ENCODE measurements at regions not wholly inside any gene's neighbourhood (a gene's known extent, or its start where the extent isn't known, plus 50 kb on each side); places are given as distances from the start of the nearest gene placed in this dataset.

DNA sequence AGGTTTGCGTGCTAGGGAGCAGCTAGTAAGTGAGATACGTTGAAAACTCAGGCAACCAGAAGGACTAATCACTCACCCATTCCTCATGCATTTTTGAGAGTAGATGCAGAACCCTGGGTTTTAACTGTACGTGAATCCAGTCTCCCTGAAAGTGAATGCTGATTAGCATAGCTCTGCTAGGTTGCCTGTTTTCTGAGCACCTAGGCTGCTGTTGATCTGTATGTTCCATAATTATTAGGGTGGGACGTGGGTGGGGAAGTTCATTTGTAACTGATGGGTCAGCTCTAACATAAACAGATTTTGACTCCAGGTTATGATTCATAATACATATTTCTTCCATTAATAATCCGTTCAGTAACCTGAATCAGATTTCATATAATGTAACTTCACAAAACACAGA lies 379.0 kb upstream of the FANCL start:
- H3K36me3 Mint-ChIP-seq (ENCODE audit: low read depth), result no peaks in the 10 kb centered on the region

GRCh38 chr2:58616961-58617360 lies 375.8 kb upstream of the FANCL start:
- H3K36me3 ChIP-seq (ENCODE audit: control insufficient read depth, insufficient read depth, low read length), result no peaks in the 10 kb centered on the region
- WGBS, 2 experiments (ENCODE audit: insufficient coverage in 1 of 2, insufficient read length in 1 of 2), result no CpG with 5 or more reads among the region's 1 CpG
- H3K4me1 ChIP-seq (ENCODE audit: control insufficient read depth, insufficient read depth, low read length), result no peaks in the 10 kb centered on the region
- H3K27me3 ChIP-seq (ENCODE audit: control insufficient read depth, insufficient read depth, low read length, poor library complexity, severe bottlenecking), result no peaks in the 10 kb centered on the region
- no peak overlapping the region for H3K9ac ChIP-seq (ENCODE audit: extremely low read depth, low read length, poor library complexity, severe bottlenecking)
- H3K9me3 ChIP-seq (ENCODE audit: control insufficient read depth, low read length), result no peaks in the 10 kb centered on the region
- no peak for DNase-seq
- no peak overlapping the region for H3K27ac ChIP-seq (ENCODE audit: low read depth, low read length)
- Mint-ChIP-seq H3K27me3 (ENCODE audit: insufficient read depth) (no peaks in the 10 kb centered on the region), H3K9me3 (no peaks in the 10 kb centered on the region), H3K4me1 (no peaks in the 10 kb centered on the region), H3K36me3 (ENCODE audit: low read depth) (no peaks in the 10 kb centered on the region), H3K4me3 (no peak overlapping the region), H3K27ac (no peak overlapping the region)
- no peak for TF ChIP-seq CTCF (conservative IDR thresholded peaks at IDR 0.05)
- H3K4me3 ChIP-seq (ENCODE audit: low read length), result no peak overlapping the region

More for the DNA sequence above, 379.0 kb upstream of the FANCL start:
- no peak for TF ChIP-seq CTCF (conservative IDR thresholded peaks at IDR 0.05)
- H3K4me1 ChIP-seq (ENCODE audit: control insufficient read depth, insufficient read depth, low read length), result no peaks in the 10 kb centered on the region
- Mint-ChIP-seq H3K27ac (no peak overlapping the region), H3K4me1 (peaks cover 4% of the 10 kb centered on the region), H3K4me3 (no peak overlapping the region), H3K9me3 (no peaks in the 10 kb centered on the region), H3K27me3 (ENCODE audit: insufficient read depth) (no peaks in the 10 kb centered on the region)
- H3K36me3 ChIP-seq (ENCODE audit: control insufficient read depth, insufficient read depth, low read length), result no peaks in the 10 kb centered on the region
- 93 to 100% methylated on average over 3 to 5 of the region's 5 CpGs for WGBS, 2 experiments (ENCODE audit: insufficient coverage in 1 of 2, insufficient read length in 1 of 2)
- H3K27ac ChIP-seq (ENCODE audit: low read depth, low read length), result no peak overlapping the region
- H3K4me3 ChIP-seq (ENCODE audit: low read length), result no peak overlapping the region
- no peak for DNase-seq
- H3K27me3 ChIP-seq (ENCODE audit: control insufficient read depth, insufficient read depth, low read length, poor library complexity, severe bottlenecking), result no peaks in the 10 kb centered on the region
- no peaks in the 10 kb centered on the region for H3K9me3 ChIP-seq (ENCODE audit: control insufficient read depth, low read length)
- H3K9ac ChIP-seq (ENCODE audit: extremely low read depth, low read length, poor library complexity, severe bottlenecking), result no peak overlapping the region

GRCh38 chr2:58614219-58614618 lies 373.1 kb upstream of the FANCL start:
- no peak for DNase-seq
- Histone ChIP-seq H3K4me1 (ENCODE audit: control insufficient read depth, insufficient read depth, low read length) (no peaks in the 10 kb centered on the region), H3K27me3 (ENCODE audit: control insufficient read depth, insufficient read depth, low read length, poor library complexity, severe bottlenecking) (no peaks in the 10 kb centered on the region), H3K27ac (ENCODE audit: low read depth, low read length) (no peak overlapping the region), H3K36me3 (ENCODE audit: control insufficient read depth, insufficient read depth, low read length) (no peaks in the 10 kb centered on the region), H3K9ac (ENCODE audit: extremely low read depth, low read length, poor library complexity, severe bottlenecking) (no peak overlapping the region), H3K9me3 (ENCODE audit: control insufficient read depth, low read length) (no peaks in the 10 kb centered on the region), H3K4me3 (ENCODE audit: low read length) (no peak overlapping the region)
- H3K27me3 Mint-ChIP-seq (ENCODE audit: insufficient read depth), result no peaks in the 10 kb centered on the region
- H3K27ac Mint-ChIP-seq, result no peak overlapping the region
- H3K36me3 Mint-ChIP-seq (ENCODE audit: low read depth), result no peaks in the 10 kb centered on the region
- TF ChIP-seq CTCF (conservative IDR thresholded peaks at IDR 0.05), result no peak
- peaks cover 4% of the 10 kb centered on the region for H3K4me1 Mint-ChIP-seq
- no peaks in the 10 kb centered on the region for H3K9me3 Mint-ChIP-seq
- no peak overlapping the region for H3K4me3 Mint-ChIP-seq
- WGBS, 2 experiments (ENCODE audit: insufficient coverage in 1 of 2, insufficient read length in 1 of 2), result 87 to 100% methylated on average over 1 to 2 of the region's 2 CpGs

All from endodermal cell (in vitro differentiated cells).